Astrocyte (in vitro differentiated cells and primary cell): ENCODE measurements at regions not wholly inside any gene's neighbourhood (a gene's known extent, or its start where the extent isn't known, plus 50 kb on each side); places are given as distances from the start of the nearest gene placed in this dataset.

Source experiments
- DNase-seq: peaks from one replicate; pipeline ENCODE4 v3.0.0-alpha.2; 2010; ENCODE audit warnings: low read depth
- FAIRE-seq: peaks from 2 replicates; lab custom pipeline; 2011; peaks lifted over from hg19 to GRCh38; lab: Jason Lieb, UNC
- H2AFZ ChIP-seq: 2 replicates; pipeline ENCODE4 v1.6.0; 2012; ENCODE audit warnings: low read depth, low read length, inconsistent platforms
- H3K27ac ChIP-seq: 2 replicates; pipeline ENCODE4 v1.5.1; 2011; ENCODE audit warnings: low read depth, low read length, inconsistent platforms
- H3K27me3 ChIP-seq: 2 replicates; pipeline ENCODE4 v1.6.0; 2011; ENCODE audit warnings: low read length, inconsistent platforms; ENCODE audit not compliant: insufficient read depth
- H3K36me3 ChIP-seq: 2 replicates; pipeline ENCODE4 v1.5.1; 2011; ENCODE audit warnings: low read length, inconsistent platforms; ENCODE audit not compliant: insufficient read depth
- H3K4me1 ChIP-seq: 2 replicates; pipeline ENCODE4 v1.5.1; 2011; ENCODE audit warnings: low read length, inconsistent platforms; ENCODE audit not compliant: insufficient read depth
- H3K4me2 ChIP-seq: 2 replicates; pipeline ENCODE4 v1.6.0; 2012; ENCODE audit warnings: low read length, inconsistent platforms
- H3K4me3 ChIP-seq: 2 replicates; pipeline ENCODE4 v1.5.1; 2011; ENCODE audit warnings: low read depth, mild to moderate bottlenecking, low read length, inconsistent platforms; ENCODE audit not compliant: insufficient read depth
- H3K79me2 ChIP-seq: 2 replicates; pipeline ENCODE4 v1.6.0; 2012; ENCODE audit warnings: mild to moderate bottlenecking, low read length, inconsistent platforms; ENCODE audit not compliant: insufficient read depth
- H3K9ac ChIP-seq: 2 replicates; pipeline ENCODE4 v1.6.0; 2012; ENCODE audit warnings: mild to moderate bottlenecking, low read length, inconsistent platforms
- H3K9me3 ChIP-seq: 2 replicates; pipeline ENCODE4 v1.5.1; 2012; ENCODE audit warnings: low read depth, mild to moderate bottlenecking, low read length, inconsistent platforms; ENCODE audit not compliant: insufficient read depth
- H4K20me1 ChIP-seq: 2 replicates; pipeline ENCODE4 v1.6.0; 2012; ENCODE audit warnings: low read length, inconsistent platforms; ENCODE audit not compliant: insufficient read depth
- H3K27ac Mint-ChIP-seq: one replicate; pipeline ENCODE4 v1.8.0; 2021; ENCODE audit warnings: mild to moderate bottlenecking, mixed read lengths; ENCODE audit not compliant: unreplicated experiment
- H3K27me3 Mint-ChIP-seq: one replicate; pipeline ENCODE4 v1.8.0; 2021; ENCODE audit warnings: low read depth, mixed read lengths; ENCODE audit not compliant: unreplicated experiment
- H3K36me3 Mint-ChIP-seq: one replicate; pipeline ENCODE4 v1.8.0; 2021; ENCODE audit warnings: low read depth, mixed read lengths; ENCODE audit not compliant: unreplicated experiment
- H3K4me1 Mint-ChIP-seq: one replicate; pipeline ENCODE4 v1.8.0; 2021; ENCODE audit warnings: low read depth, mixed read lengths; ENCODE audit not compliant: unreplicated experiment
- H3K4me3 Mint-ChIP-seq: one replicate; pipeline ENCODE4 v1.8.0; 2021; ENCODE audit warnings: mild to moderate bottlenecking, moderate library complexity, mixed read lengths; ENCODE audit not compliant: unreplicated experiment
- H3K9me3 Mint-ChIP-seq: one replicate; pipeline ENCODE4 v1.8.0; 2021; ENCODE audit warnings: mild to moderate bottlenecking, mixed read lengths; ENCODE audit not compliant: unreplicated experiment
- CTCF ChIP-seq: IDR thresholded peaks from 2 replicates; pipeline ENCODE4 v1.5.1; 2011; ENCODE audit warnings: low read depth, mild to moderate bottlenecking, inconsistent platforms, low read length, moderate library complexity; ENCODE audit not compliant: insufficient read depth
- EZH2 ChIP-seq: IDR thresholded peaks from 2 replicates; pipeline ENCODE4 v1.6.1; 2012; ENCODE audit warnings: mild to moderate bottlenecking, low read length, inconsistent platforms; ENCODE audit not compliant: insufficient read depth

DNA sequence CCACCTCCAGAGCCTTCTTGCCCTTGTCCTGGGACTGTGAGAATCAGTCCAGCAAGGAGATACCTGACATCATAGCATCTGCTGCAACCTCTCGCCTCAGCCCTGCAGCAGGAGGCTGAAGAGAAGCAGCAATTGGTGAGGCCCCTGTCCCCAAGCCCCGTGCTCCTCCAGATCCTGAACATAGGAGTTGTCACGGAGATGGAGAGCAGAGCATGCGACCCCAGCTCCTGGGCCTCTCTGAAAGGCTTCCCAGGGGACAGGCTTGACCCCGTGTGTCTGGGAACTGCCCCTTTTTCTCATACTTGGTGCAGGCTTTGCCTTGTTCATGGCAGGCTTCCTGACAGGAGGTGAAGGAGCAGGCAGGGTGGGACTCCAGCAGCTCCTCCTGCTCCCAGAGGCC is 127.7 kb upstream of the PZP start:
- H3K36me3 Mint-ChIP-seq, result no peaks in the 10 kb centered on the region
- DNase-seq (no peak), FAIRE-seq (no peak)
- H3K79me2 ChIP-seq, result no peaks in the 10 kb centered on the region
- no peak overlapping the region for H3K27ac Mint-ChIP-seq
- no peak overlapping the region for H3K4me2 ChIP-seq
- H4K20me1 ChIP-seq, result no peaks in the 10 kb centered on the region
- no peak overlapping the region for H3K9ac ChIP-seq
- H3K4me1 ChIP-seq, result peaks cover 5% of the 10 kb centered on the region
- H3K27ac ChIP-seq, result no peak overlapping the region
- H3K4me3 ChIP-seq, result no peak overlapping the region
- no peak overlapping the region for H3K4me3 Mint-ChIP-seq
- peaks cover 2% of the 10 kb centered on the region for H3K27me3 Mint-ChIP-seq
- peaks cover 11% of the 10 kb centered on the region for H3K9me3 Mint-ChIP-seq
- no peak for TF ChIP-seq EZH2
- no peak for TF ChIP-seq CTCF
- H3K27me3 ChIP-seq, result no peaks in the 10 kb centered on the region
- H2AFZ ChIP-seq, result no peak overlapping the region
- H3K36me3 ChIP-seq, result no peaks in the 10 kb centered on the region
- H3K9me3 ChIP-seq, result no peaks in the 10 kb centered on the region
- H3K4me1 Mint-ChIP-seq, result no peaks in the 10 kb centered on the region

- no peak for FAIRE-seq
- H3K9me3 ChIP-seq, result no peaks in the 10 kb centered on the region
Observed at GRCh38 chr12:9334964-9335363, 126.8 kb upstream of the PZP start.

More at GRCh38 chr12:9334964-9335363, 126.8 kb upstream of the PZP start:
- no peak for TF ChIP-seq CTCF
- TF ChIP-seq EZH2, result no peak
- Mint-ChIP-seq H3K27me3 (peaks cover 2% of the 10 kb centered on the region), H3K9me3 (peaks cover 11% of the 10 kb centered on the region), H3K4me3 (no peak overlapping the region), H3K27ac (no peak overlapping the region), H3K4me1 (no peaks in the 10 kb centered on the region), H3K36me3 (no peaks in the 10 kb centered on the region)
- H3K27me3 ChIP-seq, result no peaks in the 10 kb centered on the region
- DNase-seq, result no peak
- H4K20me1 ChIP-seq, result no peaks in the 10 kb centered on the region
- no peaks in the 10 kb centered on the region for H3K36me3 ChIP-seq
- H2AFZ ChIP-seq, result no peak overlapping the region
- peaks cover 5% of the 10 kb centered on the region for H3K4me1 ChIP-seq
- H3K9ac ChIP-seq, result no peak overlapping the region
- no peak overlapping the region for H3K27ac ChIP-seq
- H3K4me2 ChIP-seq, result no peak overlapping the region
- no peaks in the 10 kb centered on the region for H3K79me2 ChIP-seq
- H3K4me3 ChIP-seq, result no peak overlapping the region
